HG03139 (cell line): ENCODE measurements at regions not wholly inside any gene's neighbourhood (a gene's known extent, or its start where the extent isn't known, plus 50 kb on each side); places are given as distances from the start of the nearest gene placed in this dataset.

Experiments used
- ATAC-seq: cut with Tn5 transposase; IDR thresholded peaks from one replicate; pipeline ENCODE4 v1.9.1; 2021; ENCODE audit not compliant: unreplicated experiment

DNA sequence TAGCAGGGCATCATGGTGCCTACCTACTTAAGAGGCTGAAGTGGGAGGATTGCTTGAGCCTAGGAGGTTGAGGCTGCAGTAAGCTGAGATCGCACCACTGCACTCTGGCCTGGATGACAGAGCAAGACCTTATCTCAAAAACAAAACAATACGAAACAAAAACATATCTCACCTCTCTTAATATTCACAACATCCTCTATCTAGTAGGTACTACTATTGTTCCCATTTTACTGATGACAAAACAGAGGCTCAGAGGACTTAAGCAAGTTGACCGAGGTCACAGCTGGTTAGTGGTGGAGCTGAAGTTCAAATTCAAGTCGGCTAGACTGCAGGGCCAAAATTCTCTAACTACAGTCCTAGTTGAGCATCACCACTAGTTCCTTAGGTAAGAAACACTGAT lies 172.3 kb upstream of the EEA1 start:
- ATAC-seq: no peak

DNA sequence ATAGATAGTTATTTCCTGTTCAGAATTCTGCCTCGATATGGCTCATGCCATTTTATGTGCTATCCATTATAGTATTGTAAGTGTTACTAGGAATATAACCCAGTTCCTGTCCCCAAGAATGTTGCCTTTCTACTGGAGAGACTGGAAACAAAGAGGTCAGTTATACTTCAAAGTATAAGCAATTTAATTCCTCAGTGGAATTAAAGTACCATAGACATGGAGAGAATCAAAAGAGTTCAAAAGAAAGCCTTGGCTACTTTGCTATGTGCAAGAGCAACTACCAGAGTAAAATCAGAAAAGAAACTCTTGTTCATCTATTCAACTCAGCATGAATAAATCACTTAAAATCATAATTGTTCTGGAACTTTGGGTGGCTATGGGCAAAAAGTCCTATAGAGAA lies 173.2 kb upstream of the EEA1 start:
- ATAC-seq: no peak

DNA sequence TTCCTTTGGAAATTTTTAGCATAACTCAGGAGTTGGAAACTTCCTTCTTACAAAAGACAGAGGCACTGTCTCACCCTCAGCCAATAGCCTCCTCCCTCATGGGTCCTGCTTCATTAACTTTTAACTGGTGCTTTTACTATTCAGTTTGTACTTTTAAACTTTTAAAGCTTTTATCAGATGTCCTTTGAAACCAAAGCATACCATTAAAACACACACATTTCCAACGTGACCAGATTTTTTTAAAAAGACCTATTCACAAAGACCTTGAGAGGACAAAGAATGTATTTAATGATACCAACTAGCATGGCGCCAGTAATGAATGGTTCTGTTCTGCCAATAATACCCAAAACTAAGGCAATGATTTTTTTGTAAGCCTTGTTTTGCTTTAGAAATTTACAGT lies 173.6 kb upstream of the EEA1 start:
- ATAC-seq: no peak

DNA sequence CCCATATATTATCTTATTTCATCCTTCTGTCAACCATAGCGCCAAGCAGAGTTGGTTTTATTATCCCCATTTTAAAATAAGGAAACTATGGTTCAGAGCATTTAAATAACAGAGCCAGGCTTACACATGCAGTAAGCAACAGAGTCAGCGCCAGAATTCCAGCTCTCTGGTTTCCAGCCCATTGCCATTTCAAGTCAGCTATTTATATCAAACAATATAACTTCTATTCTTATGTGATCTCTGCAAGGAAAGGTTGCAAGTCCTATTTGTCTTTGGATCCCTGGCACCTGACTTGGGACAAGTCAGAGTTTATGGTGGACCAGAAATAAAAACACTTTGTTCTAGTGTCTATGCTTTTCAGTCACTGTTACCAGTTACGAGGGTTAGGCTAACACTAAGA lies 174.1 kb upstream of the EEA1 start:
- ATAC-seq: no peak

DNA sequence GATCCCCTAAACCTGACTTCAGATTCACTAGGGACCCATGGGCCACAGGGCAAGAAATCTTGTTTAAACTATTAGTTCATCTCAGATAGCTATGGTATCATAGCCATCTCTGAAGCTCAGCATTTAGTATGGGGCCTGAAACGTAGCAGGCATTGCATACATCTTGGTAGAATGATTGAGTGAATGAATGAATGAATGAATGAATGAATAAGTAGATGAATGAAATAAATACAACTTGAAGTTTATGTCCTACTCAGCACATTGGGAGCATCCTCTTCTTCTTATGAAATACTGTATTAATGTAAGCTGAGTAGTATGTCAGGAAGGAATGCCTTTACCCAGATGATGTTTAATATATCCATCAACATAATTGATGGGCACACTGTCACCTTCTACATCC lies 175.4 kb upstream of the EEA1 start:
- no peak for ATAC-seq

DNA sequence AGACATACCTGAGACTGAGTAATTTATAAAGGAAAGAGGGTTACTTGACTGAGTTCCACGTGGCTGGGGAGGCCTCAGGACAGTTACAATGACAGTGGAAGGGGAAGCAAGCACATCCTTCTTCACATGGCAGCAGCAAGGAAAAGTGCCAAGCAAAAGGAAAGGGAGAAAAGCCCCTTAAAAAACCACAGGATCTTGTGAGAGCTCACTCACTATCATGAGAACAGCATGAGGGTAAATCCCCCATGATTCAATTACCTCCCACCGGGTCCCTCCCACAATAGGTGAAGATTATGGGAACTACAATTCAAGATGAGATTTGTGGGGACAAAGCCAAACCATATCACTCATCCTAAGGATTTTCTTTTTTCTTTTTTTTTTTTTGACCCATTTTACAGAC lies 177.8 kb upstream of the EEA1 start:
- no peak for ATAC-seq

DNA sequence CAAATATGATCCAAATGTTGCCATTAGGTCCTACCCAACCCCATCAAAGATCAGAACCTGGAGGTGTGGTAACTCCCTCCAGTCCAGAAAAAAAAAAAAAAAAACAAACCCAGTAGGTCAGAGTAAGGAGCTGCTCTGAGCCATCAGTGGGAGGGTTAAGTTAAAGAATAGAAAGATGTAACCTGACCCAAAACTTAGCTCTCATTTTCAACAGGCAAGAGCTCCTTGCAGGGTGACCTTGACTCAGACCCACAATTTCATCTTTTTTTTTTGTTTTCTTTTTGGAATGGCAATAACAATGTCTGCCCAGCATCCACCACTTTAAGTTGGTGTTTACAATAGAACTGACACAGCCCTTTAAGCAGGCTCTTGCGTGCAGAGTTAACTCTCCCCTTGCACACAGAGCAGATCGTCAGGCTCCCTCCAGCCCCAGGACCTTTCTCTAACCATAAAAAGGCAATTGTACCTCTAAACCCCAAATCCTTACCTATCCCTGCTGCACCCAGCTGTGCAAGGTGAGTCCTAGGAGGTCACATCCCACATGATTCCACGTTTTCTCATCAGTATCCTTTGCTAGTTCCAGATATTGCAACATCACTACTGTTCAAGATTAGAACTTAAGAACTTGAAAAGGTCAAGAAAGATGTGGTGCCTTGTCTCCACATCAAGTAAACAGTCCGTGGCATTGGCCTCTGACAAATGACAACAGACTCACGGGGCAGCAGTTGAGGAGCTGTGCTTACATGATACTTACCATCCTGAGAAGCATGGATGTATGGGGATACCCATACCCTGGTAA lies 178.6 kb upstream of the EEA1 start:
- ATAC-seq: no peak

DNA sequence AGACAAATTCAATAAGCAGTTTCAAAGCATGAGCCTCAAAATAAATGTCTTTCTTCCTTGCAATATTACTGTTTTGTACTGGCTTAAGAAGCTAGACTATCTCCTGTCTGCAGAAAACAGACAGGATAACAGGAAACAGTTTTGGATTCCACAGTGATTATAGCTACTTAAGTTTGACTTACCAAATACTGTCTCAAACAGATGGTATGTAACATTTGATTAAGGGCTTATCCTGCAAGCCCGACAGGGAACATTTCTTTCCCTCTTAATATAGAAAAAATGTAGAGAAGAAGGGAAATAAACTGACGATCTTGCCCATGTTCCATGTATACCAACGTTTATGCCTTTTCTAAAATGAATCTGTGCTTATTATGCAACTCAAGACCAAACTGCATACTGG lies 179.9 kb upstream of the EEA1 start:
- ATAC-seq: no peak

DNA sequence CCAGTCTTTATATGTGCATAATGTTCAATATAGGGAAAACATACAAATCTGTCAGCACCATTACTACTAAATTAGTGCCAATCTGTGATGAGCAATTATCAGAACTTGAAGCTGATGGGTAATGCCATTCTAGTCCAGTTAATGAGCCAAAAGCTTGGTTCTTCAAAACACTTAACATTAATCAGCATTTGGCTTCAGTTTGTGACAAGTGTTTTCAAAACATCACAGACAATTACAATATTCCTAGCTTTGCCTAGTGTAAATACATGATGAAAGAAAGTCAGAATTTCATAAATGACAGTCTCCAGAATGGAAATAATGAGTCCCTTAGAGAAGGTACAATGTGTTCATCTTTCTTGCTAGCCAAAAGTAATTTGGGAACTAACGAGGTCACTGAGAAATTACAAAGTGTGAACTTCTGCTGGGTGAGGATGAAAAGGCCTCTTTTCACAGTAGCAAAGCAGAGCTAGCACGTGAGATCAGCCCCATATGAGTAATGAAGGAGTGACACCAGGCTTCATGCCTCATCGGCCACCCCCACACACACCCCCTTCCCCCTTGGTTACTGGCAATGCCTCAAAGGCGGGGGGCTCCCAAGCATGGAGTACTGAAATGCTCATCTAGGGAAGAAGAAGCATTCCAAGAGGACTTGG lies 180.6 kb upstream of the EEA1 start:
- ATAC-seq: no peak

DNA sequence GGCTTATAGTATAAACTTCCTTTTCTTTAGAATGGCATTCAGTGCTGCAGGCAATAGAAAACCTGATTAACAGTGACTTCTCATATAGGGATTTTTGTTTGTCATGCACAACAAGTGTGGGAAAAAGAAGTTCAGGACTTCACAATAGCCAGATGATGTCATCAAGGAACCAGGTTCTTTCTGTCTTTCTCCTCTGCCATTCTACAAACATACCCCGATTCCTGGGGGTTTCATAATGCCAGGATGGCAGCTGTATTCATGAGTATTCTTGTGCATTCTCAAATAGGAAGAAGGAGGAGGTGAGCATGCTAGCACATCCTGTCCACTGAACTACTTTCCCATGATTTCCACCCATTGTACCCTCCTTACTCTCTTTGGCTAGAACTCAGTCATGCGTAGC lies 182.7 kb upstream of the EEA1 start:
- no peak for ATAC-seq

DNA sequence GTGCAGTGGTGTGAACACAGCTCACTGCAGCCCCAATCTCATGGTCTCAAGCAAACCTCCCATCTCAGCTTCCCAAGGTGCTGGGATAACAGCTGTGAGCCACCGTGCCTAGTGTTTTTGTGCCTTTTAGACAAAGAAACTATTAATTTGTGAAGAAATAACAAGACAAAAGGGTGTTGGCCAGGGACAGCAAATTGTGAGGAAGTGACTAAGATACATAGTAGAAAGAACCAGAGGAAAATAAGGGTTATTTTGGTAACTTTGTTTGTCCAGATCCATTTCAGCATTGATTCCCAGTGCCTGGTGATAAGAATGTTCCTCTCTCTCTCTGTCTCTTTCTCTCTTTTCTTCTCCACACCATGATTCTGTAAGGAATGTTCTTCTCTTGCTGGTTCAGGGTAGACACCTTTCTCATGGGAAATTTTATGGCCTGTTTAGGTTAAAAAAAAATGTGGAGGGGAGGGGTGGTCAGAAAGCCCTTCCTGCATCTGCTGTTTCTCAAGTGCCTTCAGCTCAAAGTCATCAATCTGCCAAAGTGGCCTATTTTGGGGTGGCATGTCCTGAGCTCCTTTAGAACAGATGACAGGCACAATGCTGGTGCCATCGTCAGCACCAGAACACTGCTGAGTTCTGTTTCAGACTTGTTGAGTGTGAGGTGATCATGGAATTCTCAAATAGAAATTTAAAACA lies 184.4 kb upstream of the EEA1 start:
- ATAC-seq: no peak

DNA sequence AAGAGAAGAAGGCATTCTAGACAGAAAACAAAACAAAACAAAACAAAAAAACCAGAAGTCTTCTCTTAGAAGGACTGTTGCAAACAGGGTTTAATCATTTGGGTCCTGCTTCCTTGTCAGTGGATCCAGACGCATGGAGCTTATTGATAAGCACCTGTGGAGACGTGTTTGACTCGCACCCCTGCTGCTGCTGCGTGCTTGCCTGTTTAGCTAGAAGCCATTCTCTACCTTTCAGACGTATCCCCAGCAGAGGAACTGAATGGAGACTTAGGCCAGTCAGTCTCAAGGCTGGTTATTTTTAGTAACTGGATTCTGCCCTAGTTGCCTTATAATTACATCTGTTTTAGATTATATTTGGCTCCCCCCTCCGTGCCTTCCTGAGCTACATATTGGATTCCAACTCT lies 186.1 kb upstream of the EEA1 start:
- ATAC-seq: no peak

DNA sequence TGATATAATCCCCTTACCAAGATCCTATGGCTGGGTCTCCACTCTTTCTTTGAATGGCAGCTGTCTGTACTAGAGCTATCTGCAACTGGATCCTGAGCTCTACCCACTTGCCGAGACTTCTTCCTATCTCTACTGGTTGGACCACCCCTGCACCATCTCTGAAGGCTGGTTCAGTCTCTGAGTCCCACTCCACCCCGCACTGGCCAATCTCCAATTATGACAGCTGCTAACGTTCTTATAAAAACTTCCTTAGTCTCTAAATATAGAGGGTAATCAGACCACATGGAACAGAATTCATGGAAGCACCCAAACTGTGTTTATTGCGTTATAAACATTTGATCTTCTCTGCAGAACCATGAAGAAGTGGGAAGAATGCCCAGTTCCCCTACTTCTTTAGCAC lies 186.6 kb upstream of the EEA1 start:
- ATAC-seq: no peak

DNA sequence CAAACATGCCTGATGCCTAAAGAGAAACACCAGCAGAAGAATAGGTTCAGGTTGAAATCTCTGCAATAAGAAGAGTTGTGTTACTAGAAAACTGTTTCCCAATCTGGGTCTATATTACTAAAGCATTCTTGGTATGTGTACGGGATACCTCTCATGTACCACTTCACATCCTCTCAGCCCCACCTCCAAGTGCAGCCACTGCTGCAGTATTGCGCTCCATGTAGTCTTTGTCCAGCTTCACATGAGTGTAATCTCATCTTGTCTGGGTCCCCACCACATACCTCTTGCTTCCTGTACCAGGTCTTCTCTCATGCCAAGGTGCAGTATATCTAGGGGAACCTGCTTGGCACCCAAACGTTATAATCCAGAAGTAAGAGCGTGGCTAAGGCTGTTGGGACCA lies 187.5 kb upstream of the EEA1 start:
- ATAC-seq: no peak

DNA sequence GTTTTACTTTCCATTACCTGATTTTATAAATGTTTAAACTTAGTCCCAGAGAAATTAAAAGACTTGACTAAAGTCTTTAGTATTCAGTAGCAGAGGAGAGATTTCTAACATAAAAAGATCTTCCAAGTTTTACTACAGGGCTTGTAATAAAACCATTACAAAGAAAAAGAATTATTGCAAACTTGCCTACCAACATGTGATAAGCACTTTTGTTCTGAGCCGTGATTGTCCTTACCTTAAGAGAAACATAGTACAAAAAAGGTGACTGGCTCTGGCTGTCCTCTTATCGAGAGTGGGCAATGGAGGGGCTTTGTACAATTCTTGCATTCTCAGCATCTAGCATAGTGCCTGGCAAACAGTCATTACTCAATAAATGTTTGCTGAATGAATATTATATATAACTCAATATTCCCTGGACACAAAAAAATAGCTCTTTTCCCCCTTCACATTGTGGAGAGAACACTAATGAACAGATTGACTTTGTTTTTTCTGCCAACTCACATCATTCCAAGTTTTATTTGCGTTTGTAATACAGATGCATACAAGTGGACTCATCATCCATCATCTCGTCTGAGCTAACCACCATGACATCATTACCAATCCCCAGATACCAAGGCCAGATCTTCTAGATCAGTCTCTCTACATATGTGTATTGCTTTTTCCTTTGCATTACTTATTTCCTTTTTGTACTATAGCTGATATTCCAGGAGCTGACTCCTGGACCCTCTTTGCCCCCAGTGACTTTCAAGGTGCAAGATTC lies 192.8 kb upstream of the EEA1 start:
- ATAC-seq: no peak

DNA sequence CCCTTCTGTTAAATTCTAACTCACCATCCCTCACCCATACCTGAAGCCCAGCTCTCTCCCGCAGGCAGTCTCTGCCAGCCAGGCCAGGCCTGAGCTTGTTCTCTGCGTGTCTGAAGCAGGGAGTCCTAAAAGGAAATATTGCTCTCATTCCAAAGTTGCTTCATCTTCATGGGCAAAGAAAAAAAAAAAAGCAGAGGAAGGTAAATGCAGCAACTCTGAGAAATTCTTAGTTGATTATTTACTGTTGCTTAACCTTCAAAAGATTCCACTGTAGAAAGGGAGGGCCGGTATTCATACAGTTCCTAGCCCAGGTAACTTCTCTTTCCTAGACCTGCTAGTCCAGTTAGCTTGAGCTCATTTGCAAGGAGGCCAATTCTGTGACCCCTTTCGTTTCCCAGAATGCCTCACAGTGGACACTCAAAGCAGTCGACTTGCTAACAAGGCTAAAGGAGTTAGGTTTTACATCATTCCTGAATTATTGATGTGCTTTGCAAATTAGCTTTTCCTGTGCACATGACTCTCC lies 193.5 kb upstream of the EEA1 start:
- ATAC-seq: no peak

DNA sequence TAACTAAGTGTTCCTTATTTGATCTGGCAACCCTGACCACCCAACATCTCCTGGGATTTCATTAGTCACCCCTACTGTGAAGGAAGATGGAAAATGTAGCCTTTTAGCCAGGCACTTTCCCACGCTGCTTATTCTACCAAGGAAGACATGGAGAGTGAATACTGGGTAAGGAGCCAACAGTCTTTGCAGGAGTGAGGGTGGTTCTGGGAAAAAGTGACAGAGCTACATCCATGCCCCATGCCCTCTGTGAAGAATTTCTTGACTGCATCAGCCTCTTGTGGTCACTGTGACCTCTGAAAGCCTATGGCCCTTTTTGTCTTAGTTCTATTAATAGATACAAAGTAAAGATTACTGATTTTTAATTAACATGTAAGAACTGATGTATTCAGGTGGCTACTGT lies 196.0 kb upstream of the EEA1 start:
- no peak for ATAC-seq

DNA sequence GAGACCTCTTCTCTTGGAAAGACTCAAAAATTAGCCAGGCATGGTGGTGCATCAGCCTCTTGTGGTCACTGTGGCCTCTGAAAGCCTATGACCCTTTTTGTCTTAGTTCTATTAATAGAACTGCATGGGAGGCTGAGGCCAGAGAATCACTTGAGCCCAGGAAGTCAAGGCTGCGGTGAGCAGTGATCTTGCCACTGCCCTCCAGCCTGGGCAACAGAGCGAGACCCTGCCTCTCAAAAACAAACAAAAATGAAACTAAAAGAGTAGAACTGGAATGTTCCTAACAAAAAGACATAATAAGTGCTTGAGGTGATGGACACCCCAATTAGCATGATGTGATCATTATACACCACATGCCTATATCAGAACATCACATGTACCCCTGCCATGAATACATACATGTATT lies 197.0 kb upstream of the EEA1 start:
- ATAC-seq: peak; percentile 50

DNA sequence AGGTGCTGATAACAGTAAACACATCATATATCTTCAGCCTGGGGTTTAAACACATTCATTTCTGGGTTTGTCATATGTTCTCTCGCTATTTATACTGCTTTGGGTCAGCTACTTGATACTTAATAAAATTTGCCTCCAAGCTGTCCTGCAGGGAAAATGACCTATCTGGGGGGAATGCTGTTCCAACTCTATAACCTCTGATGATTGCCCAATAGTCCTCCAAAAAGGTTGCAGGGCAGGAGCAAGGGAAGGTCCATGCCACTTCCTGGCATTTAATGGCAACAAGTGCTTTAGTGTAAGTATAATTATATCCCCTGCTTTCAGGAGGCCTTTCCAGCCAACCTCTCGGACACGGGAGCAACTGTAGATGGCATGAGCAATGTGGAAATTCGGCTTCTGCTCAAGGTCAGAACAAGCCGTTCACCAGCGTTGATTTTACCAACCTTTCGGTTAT lies 198.0 kb upstream of the EEA1 start:
- ATAC-seq: no peak

DNA sequence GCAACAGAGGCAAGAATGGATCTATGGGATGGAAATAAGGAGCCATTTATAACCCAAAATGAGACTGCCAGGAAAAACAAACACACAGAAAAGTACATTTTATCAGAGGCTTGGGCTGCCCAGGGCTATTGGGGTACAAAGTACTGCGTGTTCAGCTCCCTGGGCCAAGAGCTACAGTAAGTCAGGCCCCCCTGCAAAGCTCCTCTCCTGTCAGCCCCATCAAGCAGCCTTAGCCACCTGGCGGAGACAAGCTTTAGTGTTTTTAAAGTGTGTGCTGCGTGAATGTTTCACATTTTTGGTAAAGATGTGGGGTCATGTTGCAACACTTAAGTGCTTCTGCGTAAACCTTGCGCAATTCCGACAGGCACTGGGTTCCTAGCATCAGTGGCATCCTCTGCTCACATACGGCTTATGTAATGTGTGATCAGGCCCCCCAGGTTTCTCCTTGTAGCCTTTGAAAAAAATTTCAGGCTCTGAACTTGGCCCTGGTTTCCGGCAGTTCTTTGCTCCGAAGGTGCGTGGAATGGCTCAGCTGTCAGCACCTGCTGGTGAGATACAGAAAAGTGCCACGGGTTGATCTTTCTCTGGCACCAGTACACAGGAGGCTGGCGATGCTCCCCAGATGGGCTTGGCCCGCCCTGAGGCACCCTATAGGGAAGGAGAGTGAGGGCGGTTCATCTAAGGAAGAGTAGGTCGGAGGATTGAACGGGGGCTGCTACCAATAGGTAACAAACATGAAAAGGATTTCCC lies 198.7 kb upstream of the EEA1 start:
- no peak for ATAC-seq

DNA sequence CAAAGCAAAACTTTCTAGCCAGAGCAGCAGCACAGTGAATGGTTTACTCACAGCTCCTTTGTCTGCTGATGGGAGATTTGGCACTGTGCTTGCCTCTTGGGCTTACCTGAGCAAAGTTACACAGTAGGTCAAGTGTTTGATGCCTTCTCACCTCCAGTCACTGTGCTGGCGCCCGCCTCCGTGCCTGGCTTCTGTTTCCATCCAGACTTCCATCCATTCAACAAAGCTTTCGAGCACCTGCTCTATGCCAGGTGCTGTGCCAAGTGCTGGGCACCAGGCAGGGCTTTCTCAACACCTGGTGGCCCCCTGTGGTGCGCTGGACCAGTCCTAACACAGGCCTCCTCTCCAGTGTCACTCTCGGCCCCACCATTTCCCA lies 199.2 kb upstream of the EEA1 start:
- no peak for ATAC-seq
